Omental fat pad (tissue), 3 donors: ENCODE measurements at regions not wholly inside any gene's neighbourhood (a gene's known extent, or its start where the extent isn't known, plus 50 kb on each side); places are given as distances from the start of the nearest gene placed in this dataset.

Experiments used
- ATAC-seq: fragments of 150-250 bp; one replicate; pipeline ENCODE4 v1.9.1; 2016; ENCODE audit warnings: mild to moderate bottlenecking, moderate library complexity; ENCODE audit not compliant: low FRiP score
- DNase-seq: peaks from one replicate; pipeline ENCODE4 v3.0.0-alpha.2; 2019; ENCODE audit warnings: low spot score
- CTCF ChIP-seq, 3 donors: fragments of 450-650 bp; IDR thresholded peaks; one replicate each; pipeline ENCODE4 v1.5.1; 2016 to 2017; ENCODE audit warnings: antibody characterized with exemption in 3 of 3, mild to moderate bottlenecking in 3 of 3, moderate library complexity in 2 of 3

GRCh38 chr12:53830631-53831030, 78.9 kb upstream of the CISTR start:
- no peak for TF ChIP-seq CTCF (IDR thresholded peaks at IDR 0.05)
- ATAC-seq, result no peak
- DNase-seq, result no peak

- no peak for ATAC-seq
- no peak for TF ChIP-seq CTCF (IDR thresholded peaks at IDR 0.05)
Observed at GRCh38 chr12:53836119-53836655, 84.4 kb upstream of the CISTR start.

GRCh38 chr12:53838978-53839377, 87.2 kb upstream of the CISTR start:
- ATAC-seq (no peak), DNase-seq (no peak)
- no peak for TF ChIP-seq CTCF (IDR thresholded peaks at IDR 0.05)

More at GRCh38 chr12:53836119-53836655, 84.4 kb upstream of the CISTR start:
- no peak for DNase-seq

- TF ChIP-seq CTCF (IDR thresholded peaks at IDR 0.05), result no peak
- ATAC-seq (no peak), DNase-seq (no peak)
Observed at GRCh38 chr12:53840316-53840715, 88.5 kb upstream of the CISTR start.

- no peak for DNase-seq
- TF ChIP-seq CTCF (IDR thresholded peaks at IDR 0.05), result no peak
- no peak for ATAC-seq
Observed at GRCh38 chr12:53842686-53843085, 90.9 kb upstream of the CISTR start.

GRCh38 chr12:53843545-53843944, 91.8 kb upstream of the CISTR start:
- DNase-seq (no peak), ATAC-seq (no peak)

More at GRCh38 chr12:53843545-53843944, 91.8 kb upstream of the CISTR start:
- TF ChIP-seq CTCF (IDR thresholded peaks at IDR 0.05), result no peak
